ENCODE measurements at regions not wholly inside any gene's neighbourhood (a gene's known extent, or its start where the extent isn't known, plus 50 kb on each side); places are given as distances from the start of the nearest gene placed in this dataset.

DNA sequence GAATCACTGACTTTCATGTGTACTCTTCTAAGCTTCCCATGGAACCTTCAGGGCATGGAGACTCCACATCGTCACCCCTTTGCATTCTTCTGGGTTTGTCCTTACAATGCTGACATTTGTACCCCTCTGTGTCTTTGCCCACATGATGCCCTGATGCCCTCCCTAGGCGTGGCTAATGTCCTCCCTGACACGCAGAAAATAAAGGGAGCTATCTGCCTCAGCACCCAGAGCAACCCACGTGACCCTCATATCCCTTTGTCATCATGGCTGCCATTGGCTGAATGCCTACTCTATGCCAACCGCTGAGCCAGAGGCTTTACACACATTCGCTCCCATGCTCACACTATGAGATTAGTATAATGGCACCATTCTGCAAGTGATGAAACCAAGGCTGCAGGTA lies 86.4 kb upstream of the KLHL29 start:
- no peak for ATAC-seq
- POLR2A ChIA-PET: no interaction called here
- Mint-ChIP-seq H3K4me3 (no peak overlapping the region), H3K4me1 (0 out of 2 replicates have a peak, but pooled peaks cover 4% of the 10 kb centered on the region), H3K36me3 (no peaks in the 10 kb centered on the region), H3K27ac (no peak overlapping the region), H3K27me3 (ENCODE audit: low read depth) (peaks cover 2% of the 10 kb centered on the region; the same call in 1 of the 2 replicates), H3K9me3 (no peaks in the 10 kb centered on the region; the same call in 1 of the 2 replicates)
- TF ChIP-seq CREM (CRISPR knock-in tag; IDR thresholded peaks at IDR 0.05): no peak
- TF ChIP-seq, protein P1, sequence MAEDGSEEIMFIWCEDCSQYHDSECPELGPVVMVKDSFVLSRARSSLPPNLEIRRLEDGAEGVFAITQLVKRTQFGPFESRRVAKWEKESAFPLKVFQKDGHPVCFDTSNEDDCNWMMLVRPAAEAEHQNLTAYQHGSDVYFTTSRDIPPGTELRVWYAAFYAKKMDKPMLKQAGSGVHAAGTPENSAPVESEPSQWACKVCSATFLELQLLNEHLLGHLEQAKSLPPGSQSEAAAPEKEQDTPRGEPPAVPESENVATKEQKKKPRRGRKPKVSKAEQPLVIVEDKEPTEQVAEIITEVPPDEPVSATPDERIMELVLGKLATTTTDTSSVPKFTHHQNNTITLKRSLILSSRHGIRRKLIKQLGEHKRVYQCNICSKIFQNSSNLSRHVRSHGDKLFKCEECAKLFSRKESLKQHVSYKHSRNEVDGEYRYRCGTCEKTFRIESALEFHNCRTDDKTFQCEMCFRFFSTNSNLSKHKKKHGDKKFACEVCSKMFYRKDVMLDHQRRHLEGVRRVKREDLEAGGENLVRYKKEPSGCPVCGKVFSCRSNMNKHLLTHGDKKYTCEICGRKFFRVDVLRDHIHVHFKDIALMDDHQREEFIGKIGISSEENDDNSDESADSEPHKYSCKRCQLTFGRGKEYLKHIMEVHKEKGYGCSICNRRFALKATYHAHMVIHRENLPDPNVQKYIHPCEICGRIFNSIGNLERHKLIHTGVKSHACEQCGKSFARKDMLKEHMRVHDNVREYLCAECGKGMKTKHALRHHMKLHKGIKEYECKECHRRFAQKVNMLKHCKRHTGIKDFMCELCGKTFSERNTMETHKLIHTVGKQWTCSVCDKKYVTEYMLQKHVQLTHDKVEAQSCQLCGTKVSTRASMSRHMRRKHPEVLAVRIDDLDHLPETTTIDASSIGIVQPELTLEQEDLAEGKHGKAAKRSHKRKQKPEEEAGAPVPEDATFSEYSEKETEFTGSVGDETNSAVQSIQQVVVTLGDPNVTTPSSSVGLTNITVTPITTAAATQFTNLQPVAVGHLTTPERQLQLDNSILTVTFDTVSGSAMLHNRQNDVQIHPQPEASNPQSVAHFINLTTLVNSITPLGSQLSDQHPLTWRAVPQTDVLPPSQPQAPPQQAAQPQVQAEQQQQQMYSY (CRISPR knock-in tag; IDR thresholded peaks at IDR 0.05): no peak
- TF ChIP-seq ZBTB21 (CRISPR knock-in tag; IDR thresholded peaks at IDR 0.05; ENCODE audit: borderline replicate concordance): no peak
- TF ChIP-seq, protein P2, sequence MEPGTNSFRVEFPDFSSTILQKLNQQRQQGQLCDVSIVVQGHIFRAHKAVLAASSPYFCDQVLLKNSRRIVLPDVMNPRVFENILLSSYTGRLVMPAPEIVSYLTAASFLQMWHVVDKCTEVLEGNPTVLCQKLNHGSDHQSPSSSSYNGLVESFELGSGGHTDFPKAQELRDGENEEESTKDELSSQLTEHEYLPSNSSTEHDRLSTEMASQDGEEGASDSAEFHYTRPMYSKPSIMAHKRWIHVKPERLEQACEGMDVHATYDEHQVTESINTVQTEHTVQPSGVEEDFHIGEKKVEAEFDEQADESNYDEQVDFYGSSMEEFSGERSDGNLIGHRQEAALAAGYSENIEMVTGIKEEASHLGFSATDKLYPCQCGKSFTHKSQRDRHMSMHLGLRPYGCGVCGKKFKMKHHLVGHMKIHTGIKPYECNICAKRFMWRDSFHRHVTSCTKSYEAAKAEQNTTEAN (CRISPR knock-in tag; IDR thresholded peaks at IDR 0.05): no peak
- TF ChIP-seq, protein P3, sequence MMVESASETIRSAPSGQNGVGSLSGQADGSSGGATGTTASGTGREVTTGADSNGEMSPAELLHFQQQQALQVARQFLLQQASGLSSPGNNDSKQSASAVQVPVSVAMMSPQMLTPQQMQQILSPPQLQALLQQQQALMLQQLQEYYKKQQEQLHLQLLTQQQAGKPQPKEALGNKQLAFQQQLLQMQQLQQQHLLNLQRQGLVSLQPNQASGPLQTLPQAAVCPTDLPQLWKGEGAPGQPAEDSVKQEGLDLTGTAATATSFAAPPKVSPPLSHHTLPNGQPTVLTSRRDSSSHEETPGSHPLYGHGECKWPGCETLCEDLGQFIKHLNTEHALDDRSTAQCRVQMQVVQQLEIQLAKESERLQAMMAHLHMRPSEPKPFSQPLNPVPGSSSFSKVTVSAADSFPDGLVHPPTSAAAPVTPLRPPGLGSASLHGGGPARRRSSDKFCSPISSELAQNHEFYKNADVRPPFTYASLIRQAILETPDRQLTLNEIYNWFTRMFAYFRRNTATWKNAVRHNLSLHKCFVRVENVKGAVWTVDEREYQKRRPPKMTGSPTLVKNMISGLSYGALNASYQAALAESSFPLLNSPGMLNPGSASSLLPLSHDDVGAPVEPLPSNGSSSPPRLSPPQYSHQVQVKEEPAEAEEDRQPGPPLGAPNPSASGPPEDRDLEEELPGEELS (CRISPR knock-in tag; IDR thresholded peaks at IDR 0.05): no peak
- TF ChIP-seq, protein P4, sequence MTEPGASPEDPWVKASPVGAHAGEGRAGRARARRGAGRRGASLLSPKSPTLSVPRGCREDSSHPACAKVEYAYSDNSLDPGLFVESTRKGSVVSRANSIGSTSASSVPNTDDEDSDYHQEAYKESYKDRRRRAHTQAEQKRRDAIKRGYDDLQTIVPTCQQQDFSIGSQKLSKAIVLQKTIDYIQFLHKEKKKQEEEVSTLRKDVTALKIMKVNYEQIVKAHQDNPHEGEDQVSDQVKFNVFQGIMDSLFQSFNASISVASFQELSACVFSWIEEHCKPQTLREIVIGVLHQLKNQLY (CRISPR knock-in tag; IDR thresholded peaks at IDR 0.05): no peak
- TF ChIP-seq, protein P5, sequence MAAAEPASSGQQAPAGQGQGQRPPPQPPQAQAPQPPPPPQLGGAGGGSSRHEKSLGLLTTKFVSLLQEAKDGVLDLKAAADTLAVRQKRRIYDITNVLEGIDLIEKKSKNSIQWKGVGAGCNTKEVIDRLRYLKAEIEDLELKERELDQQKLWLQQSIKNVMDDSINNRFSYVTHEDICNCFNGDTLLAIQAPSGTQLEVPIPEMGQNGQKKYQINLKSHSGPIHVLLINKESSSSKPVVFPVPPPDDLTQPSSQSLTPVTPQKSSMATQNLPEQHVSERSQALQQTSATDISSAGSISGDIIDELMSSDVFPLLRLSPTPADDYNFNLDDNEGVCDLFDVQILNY (CRISPR knock-in tag; IDR thresholded peaks at IDR 0.05): no peak
- no peak for TF ChIP-seq ZNF219 (CRISPR knock-in tag; IDR thresholded peaks at IDR 0.05; ENCODE audit: borderline replicate concordance)
- no peak for TF ChIP-seq MXD4 (CRISPR knock-in tag; IDR thresholded peaks at IDR 0.05; ENCODE audit: borderline replicate concordance)
- TF ChIP-seq TEAD4 (CRISPR knock-in tag; IDR thresholded peaks at IDR 0.05): no peak
- no peak for TF ChIP-seq NFATC4 (CRISPR knock-in tag; IDR thresholded peaks at IDR 0.05)
- TF ChIP-seq, protein P6, sequence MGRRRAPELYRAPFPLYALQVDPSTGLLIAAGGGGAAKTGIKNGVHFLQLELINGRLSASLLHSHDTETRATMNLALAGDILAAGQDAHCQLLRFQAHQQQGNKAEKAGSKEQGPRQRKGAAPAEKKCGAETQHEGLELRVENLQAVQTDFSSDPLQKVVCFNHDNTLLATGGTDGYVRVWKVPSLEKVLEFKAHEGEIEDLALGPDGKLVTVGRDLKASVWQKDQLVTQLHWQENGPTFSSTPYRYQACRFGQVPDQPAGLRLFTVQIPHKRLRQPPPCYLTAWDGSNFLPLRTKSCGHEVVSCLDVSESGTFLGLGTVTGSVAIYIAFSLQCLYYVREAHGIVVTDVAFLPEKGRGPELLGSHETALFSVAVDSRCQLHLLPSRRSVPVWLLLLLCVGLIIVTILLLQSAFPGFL (CRISPR knock-in tag; IDR thresholded peaks at IDR 0.05; ENCODE audit: borderline replicate concordance): no peak
- TF ChIP-seq, protein P7, sequence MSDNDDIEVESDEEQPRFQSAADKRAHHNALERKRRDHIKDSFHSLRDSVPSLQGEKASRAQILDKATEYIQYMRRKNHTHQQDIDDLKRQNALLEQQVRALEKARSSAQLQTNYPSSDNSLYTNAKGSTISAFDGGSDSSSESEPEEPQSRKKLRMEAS (CRISPR knock-in tag; IDR thresholded peaks at IDR 0.05): no peak
- no peak for TF ChIP-seq SP1 (CRISPR knock-in tag; conservative IDR thresholded peaks at IDR 0.05)
- no peak for TF ChIP-seq ZNF416 (CRISPR knock-in tag; IDR thresholded peaks at IDR 0.05)
- TF ChIP-seq, protein P8, sequence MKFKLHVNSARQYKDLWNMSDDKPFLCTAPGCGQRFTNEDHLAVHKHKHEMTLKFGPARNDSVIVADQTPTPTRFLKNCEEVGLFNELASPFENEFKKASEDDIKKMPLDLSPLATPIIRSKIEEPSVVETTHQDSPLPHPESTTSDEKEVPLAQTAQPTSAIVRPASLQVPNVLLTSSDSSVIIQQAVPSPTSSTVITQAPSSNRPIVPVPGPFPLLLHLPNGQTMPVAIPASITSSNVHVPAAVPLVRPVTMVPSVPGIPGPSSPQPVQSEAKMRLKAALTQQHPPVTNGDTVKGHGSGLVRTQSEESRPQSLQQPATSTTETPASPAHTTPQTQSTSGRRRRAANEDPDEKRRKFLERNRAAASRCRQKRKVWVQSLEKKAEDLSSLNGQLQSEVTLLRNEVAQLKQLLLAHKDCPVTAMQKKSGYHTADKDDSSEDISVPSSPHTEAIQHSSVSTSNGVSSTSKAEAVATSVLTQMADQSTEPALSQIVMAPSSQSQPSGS (CRISPR knock-in tag; IDR thresholded peaks at IDR 0.05; ENCODE audit: borderline replicate concordance, low read depth): no peak
- TF ChIP-seq, protein P9, sequence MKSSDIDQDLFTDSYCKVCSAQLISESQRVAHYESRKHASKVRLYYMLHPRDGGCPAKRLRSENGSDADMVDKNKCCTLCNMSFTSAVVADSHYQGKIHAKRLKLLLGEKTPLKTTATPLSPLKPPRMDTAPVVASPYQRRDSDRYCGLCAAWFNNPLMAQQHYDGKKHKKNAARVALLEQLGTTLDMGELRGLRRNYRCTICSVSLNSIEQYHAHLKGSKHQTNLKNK (CRISPR knock-in tag; IDR thresholded peaks at IDR 0.05): no peak
- TF ChIP-seq RELA (CRISPR knock-in tag; IDR thresholded peaks at IDR 0.05; ENCODE audit: borderline replicate concordance): no peak
- no peak for TF ChIP-seq EMX1 (CRISPR knock-in tag; IDR thresholded peaks at IDR 0.05)
- TF ChIP-seq HMGA2 (CRISPR knock-in tag; IDR thresholded peaks at IDR 0.05): no peak
- no peak for DNase-seq (ENCODE audit: low spot score)
- CTCF ChIA-PET: interaction anchor here (1.0 kb wide), 1 partner anchor 14 kb away, joined by 3 read pairs; no protein-coding TSS in a partner anchor

Data from WTC11 (cell line).